ENCODE measurements at regions not wholly inside any gene's neighbourhood (a gene's known extent, or its start where the extent isn't known, plus 50 kb on each side); places are given as distances from the start of the nearest gene placed in this dataset.

DNA sequence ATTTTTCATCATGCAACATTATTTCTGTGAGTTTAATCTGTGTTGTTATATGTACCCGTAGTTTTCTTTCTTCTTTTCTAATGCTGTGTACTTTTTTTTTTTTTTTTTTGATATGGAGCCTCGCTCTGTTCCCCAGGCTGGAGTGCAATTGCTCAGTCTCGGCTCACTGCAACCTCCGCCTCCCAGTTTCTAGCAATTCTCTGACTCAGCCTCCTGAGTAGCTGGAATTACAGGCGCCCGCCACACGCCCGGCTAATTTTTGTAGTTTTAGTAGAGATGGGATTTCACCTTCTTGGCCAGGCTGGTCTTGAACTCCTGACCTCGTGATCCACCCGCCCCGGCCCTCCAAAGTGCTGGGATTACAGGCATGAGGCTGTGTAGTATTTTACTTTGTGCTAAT is 155.4 kb downstream of the GALR1 start:
- no peak for TF ChIP-seq EZH2 (IDR thresholded peaks at IDR 0.05; ENCODE audit: insufficient read depth, poor library complexity, severe bottlenecking)
- TF ChIP-seq EZH2phosphoT487 (IDR thresholded peaks at IDR 0.05; ENCODE audit: insufficient read depth, low read depth), result no peak
